ENCODE measurements at regions not wholly inside any gene's neighbourhood (a gene's known extent, or its start where the extent isn't known, plus 50 kb on each side); places are given as distances from the start of the nearest gene placed in this dataset.

DNA sequence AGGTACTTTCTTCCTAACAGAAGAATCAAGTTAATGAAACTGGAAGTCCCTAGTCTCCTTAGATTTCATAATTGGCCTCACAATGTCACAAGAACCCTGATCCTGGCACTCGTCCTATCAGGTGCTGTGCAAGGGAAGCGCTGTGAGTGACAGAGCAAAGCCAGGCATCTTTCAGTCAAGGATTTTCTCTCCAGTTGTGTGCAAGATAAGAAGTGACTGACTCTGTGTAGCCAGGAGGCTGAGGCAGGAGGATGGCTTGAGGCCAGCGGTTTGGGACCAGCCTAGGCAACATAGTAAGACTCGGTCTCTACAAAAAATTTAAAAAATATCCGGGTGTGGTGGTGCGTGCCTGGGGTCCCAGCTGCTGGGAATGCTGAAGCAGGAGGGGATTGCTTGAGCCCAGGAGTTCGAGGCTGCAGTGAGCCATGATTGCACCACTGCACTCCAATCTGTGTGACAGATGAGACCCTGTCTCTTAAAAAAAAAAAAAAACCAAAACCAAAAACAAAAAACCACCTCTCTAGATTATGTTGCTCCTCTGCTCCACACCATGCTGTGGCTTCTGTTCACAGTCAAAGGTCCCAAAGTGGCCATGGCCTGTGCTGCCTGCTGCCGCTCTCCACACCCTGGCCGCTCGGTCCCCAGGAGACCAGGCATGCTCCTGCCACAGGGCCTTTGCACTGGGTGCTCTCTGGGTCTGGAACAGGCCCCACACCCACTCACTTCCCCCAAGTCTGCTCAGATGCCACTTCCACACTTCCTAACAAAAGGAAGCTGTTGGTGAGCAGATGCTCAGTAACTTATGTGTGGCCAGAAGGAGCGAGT is 54.2 kb upstream of the CLDN5 start (continued):
- TF ChIP-seq, protein P1, sequence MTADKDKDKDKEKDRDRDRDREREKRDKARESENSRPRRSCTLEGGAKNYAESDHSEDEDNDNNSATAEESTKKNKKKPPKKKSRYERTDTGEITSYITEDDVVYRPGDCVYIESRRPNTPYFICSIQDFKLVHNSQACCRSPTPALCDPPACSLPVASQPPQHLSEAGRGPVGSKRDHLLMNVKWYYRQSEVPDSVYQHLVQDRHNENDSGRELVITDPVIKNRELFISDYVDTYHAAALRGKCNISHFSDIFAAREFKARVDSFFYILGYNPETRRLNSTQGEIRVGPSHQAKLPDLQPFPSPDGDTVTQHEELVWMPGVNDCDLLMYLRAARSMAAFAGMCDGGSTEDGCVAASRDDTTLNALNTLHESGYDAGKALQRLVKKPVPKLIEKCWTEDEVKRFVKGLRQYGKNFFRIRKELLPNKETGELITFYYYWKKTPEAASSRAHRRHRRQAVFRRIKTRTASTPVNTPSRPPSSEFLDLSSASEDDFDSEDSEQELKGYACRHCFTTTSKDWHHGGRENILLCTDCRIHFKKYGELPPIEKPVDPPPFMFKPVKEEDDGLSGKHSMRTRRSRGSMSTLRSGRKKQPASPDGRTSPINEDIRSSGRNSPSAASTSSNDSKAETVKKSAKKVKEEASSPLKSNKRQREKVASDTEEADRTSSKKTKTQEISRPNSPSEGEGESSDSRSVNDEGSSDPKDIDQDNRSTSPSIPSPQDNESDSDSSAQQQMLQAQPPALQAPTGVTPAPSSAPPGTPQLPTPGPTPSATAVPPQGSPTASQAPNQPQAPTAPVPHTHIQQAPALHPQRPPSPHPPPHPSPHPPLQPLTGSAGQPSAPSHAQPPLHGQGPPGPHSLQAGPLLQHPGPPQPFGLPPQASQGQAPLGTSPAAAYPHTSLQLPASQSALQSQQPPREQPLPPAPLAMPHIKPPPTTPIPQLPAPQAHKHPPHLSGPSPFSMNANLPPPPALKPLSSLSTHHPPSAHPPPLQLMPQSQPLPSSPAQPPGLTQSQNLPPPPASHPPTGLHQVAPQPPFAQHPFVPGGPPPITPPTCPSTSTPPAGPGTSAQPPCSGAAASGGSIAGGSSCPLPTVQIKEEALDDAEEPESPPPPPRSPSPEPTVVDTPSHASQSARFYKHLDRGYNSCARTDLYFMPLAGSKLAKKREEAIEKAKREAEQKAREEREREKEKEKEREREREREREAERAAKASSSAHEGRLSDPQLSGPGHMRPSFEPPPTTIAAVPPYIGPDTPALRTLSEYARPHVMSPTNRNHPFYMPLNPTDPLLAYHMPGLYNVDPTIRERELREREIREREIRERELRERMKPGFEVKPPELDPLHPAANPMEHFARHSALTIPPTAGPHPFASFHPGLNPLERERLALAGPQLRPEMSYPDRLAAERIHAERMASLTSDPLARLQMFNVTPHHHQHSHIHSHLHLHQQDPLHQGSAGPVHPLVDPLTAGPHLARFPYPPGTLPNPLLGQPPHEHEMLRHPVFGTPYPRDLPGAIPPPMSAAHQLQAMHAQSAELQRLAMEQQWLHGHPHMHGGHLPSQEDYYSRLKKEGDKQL (CRISPR knock-in tag; IDR thresholded peaks at IDR 0.05; ENCODE audit: borderline replicate concordance): no peak
- TF ChIP-seq HDAC8 (tag; IDR thresholded peaks at IDR 0.05): no peak
- TF ChIP-seq SMARCA4 (IDR thresholded peaks at IDR 0.05): peak; percentile 69
- no peak for TF ChIP-seq DIDO1 (tag; IDR thresholded peaks at IDR 0.05; ENCODE audit: low read depth)
- TF ChIP-seq ZSCAN32 (CRISPR knock-in tag; IDR thresholded peaks at IDR 0.05): no peak
- TF ChIP-seq ZNF140 (CRISPR knock-in tag; IDR thresholded peaks at IDR 0.05): 0 out of 2 replicates have a peak, but pooled peaks have one; percentile 38
- no peak for TF ChIP-seq ZNF436 (CRISPR knock-in tag; IDR thresholded peaks at IDR 0.05)
- TF ChIP-seq, protein P2, sequence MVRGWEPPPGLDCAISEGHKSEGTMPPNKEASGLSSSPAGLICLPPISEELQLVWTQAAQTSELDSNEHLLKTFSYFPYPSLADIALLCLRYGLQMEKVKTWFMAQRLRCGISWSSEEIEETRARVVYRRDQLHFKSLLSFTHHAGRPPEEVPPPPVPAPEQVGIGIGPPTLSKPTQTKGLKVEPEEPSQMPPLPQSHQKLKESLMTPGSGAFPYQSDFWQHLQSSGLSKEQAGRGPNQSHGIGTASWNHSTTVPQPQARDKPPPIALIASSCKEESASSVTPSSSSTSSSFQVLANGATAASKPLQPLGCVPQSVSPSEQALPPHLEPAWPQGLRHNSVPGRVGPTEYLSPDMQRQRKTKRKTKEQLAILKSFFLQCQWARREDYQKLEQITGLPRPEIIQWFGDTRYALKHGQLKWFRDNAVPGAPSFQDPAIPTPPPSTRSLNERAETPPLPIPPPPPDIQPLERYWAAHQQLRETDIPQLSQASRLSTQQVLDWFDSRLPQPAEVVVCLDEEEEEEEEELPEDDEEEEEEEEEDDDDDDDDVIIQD (CRISPR knock-in tag; IDR thresholded peaks at IDR 0.05): no peak
- TF ChIP-seq, protein P3, sequence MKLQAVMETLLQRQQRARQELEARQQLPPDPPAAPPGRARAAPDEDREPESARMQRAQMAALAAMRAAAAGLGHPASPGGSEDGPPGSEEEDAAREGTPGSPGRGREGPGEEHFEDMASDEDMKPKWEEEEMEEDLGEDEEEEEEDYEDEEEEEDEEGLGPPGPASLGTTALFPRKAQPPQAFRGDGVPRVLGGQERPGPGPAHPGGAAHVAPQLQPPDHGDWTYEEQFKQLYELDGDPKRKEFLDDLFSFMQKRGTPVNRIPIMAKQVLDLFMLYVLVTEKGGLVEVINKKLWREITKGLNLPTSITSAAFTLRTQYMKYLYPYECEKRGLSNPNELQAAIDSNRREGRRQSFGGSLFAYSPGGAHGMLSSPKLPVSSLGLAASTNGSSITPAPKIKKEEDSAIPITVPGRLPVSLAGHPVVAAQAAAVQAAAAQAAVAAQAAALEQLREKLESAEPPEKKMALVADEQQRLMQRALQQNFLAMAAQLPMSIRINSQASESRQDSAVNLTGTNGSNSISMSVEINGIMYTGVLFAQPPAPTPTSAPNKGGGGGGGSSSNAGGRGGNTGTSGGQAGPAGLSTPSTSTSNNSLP (IDR thresholded peaks at IDR 0.05; ENCODE audit: borderline replicate concordance, low read depth, low read length): no peak
- TF ChIP-seq KLF1 (tag; IDR thresholded peaks at IDR 0.05): no peak
- no peak for TF ChIP-seq HMG20B (CRISPR knock-in tag; IDR thresholded peaks at IDR 0.05)
- no peak for TF ChIP-seq TARDBP (IDR thresholded peaks at IDR 0.05)
- no peak for TF ChIP-seq TAF15 (IDR thresholded peaks at IDR 0.05; ENCODE audit: low read depth, low read length)
- TF ChIP-seq ARID1B (IDR thresholded peaks at IDR 0.05): peak; percentile 88
- TF ChIP-seq, protein P4, sequence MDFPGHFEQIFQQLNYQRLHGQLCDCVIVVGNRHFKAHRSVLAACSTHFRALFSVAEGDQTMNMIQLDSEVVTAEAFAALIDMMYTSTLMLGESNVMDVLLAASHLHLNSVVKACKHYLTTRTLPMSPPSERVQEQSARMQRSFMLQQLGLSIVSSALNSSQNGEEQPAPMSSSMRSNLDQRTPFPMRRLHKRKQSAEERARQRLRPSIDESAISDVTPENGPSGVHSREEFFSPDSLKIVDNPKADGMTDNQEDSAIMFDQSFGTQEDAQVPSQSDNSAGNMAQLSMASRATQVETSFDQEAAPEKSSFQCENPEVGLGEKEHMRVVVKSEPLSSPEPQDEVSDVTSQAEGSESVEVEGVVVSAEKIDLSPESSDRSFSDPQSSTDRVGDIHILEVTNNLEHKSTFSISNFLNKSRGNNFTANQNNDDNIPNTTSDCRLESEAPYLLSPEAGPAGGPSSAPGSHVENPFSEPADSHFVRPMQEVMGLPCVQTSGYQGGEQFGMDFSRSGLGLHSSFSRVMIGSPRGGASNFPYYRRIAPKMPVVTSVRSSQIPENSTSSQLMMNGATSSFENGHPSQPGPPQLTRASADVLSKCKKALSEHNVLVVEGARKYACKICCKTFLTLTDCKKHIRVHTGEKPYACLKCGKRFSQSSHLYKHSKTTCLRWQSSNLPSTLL (IDR thresholded peaks at IDR 0.05): no peak
